Lung (tissue), 11 donors: ENCODE measurements at regions not wholly inside any gene's neighbourhood (a gene's known extent, or its start where the extent isn't known, plus 50 kb on each side); places are given as distances from the start of the nearest gene placed in this dataset.

ENCODE experiments used
- ATAC-seq: fragments of 200-7000 bp; cut with Tn5 transposase; one replicate; pipeline ENCODE4 v1.9.1; 2020; ENCODE audit warnings: moderate number of reproducible peaks; ENCODE audit not compliant: insufficient read depth, low FRiP score
- DNase-seq, 3 donors: peaks; one replicate each; pipeline ENCODE4 v3.0.0-alpha.2; 2013 to 2017
- H3K27ac ChIP-seq, 2 donors: one replicate each; pipeline ENCODE4 v1.5.1; 2013; ENCODE audit warnings: mild to moderate bottlenecking in 2 of 2, moderate library complexity in 2 of 2, control low read depth in 1 of 2, inconsistent platforms in 1 of 2, low read depth in 1 of 2, low read length in 1 of 2
- H3K27me3 ChIP-seq, 3 donors: one replicate each; pipeline ENCODE4 v1.5.1; 2013; ENCODE audit warnings: low read length in 2 of 3; ENCODE audit not compliant: control insufficient read depth in 3 of 3, insufficient read depth in 3 of 3
- H3K36me3 ChIP-seq, 4 donors: one replicate each; pipeline ENCODE4 v1.5.1; 2013; ENCODE audit warnings: low read length in 4 of 4, mild to moderate bottlenecking in 1 of 4, moderate library complexity in 1 of 4; ENCODE audit not compliant: control insufficient read depth in 4 of 4, insufficient read depth in 4 of 4
- H3K4me1 ChIP-seq, 5 donors: one replicate each; pipeline ENCODE4 v1.5.1; 2013; ENCODE audit warnings: low read length in 5 of 5, mild to moderate bottlenecking in 2 of 5, moderate library complexity in 1 of 5; ENCODE audit not compliant: control insufficient read depth in 5 of 5, insufficient read depth in 5 of 5
- H3K4me3 ChIP-seq: one replicate; pipeline ENCODE4 v1.5.1; 2013; ENCODE audit warnings: mild to moderate bottlenecking, control low read depth, moderate library complexity
- H3K9ac ChIP-seq, 2 donors: one replicate each; pipeline ENCODE4 v1.5.1; 2013; ENCODE audit warnings: low read length in 2 of 2, control low read depth in 1 of 2; ENCODE audit not compliant: insufficient read depth in 1 of 2
- H3K9me3 ChIP-seq, 4 donors: one replicate each; pipeline ENCODE4 v1.5.1; 2013; ENCODE audit warnings: low read length in 3 of 4, mild to moderate bottlenecking in 1 of 4, moderate library complexity in 1 of 4; ENCODE audit not compliant: control insufficient read depth in 4 of 4, insufficient read depth in 3 of 4
- CTCF ChIP-seq: IDR thresholded peaks from 2 replicates; pipeline ENCODE4 v1.5.1; 2012; ENCODE audit warnings: mild to moderate bottlenecking; ENCODE audit errors: control extremely low read depth, extremely low read depth
- WGBS, 2 donors: extraction: QIAGEN DNeasy Blood & Tissue Kit; methylation state at CpG; one replicate each; pipeline ENCODE4 v1.1.7; 2013; 5-methylcytosine and 5-hydroxymethylcytosine counted together
- donor health status: control.
- donor health status: control.
- donor health status: Bipolar disorder and iron deficiency.
- donor health status: healthy.
- donor health status: DM: yes; HTN: yes; CAD: no.

- TF ChIP-seq CTCF: no peak
- 73 to 89% methylated on average over 1 of the region's 1 CpG for WGBS, 2 donors
- H3K4me1 ChIP-seq: peaks cover 0 to 9% (median 0%) of the 10 kb centered on the region in 5 donors
- H3K36me3 ChIP-seq: no peaks in the 10 kb centered on the region
- H3K9ac ChIP-seq: no peak overlapping the region
- DNase-seq (no peak), ATAC-seq (no peak)
- no peaks in the 10 kb centered on the region for H3K27me3 ChIP-seq
- H3K27ac ChIP-seq: no peak overlapping the region
- H3K4me3 ChIP-seq: no peak overlapping the region
- H3K9me3 ChIP-seq: peaks cover 0 to 2% (median 0%) of the 10 kb centered on the region in 4 donors
These were observed 543.7 kb upstream of the SGCD start for GRCh38 chr5:155783246-155783645.

- ATAC-seq: no peak
- no peak for TF ChIP-seq CTCF
- no peak overlapping the region for H3K27ac ChIP-seq
- WGBS, 2 donors: 66 to 71% methylated on average over 3 of the region's 3 CpGs
- DNase-seq: no peak
- no peak overlapping the region for H3K9ac ChIP-seq
- no peaks in the 10 kb centered on the region for H3K27me3 ChIP-seq
- H3K4me3 ChIP-seq: no peak overlapping the region
- peaks cover 0 to 9% (median 0%) of the 10 kb centered on the region in 5 donors for H3K4me1 ChIP-seq
- H3K9me3 ChIP-seq: peaks cover 0 to 2% (median 0%) of the 10 kb centered on the region in 4 donors
- no peaks in the 10 kb centered on the region for H3K36me3 ChIP-seq
These were observed 543.2 kb upstream of the SGCD start for GRCh38 chr5:155783791-155784190.

- Histone ChIP-seq H3K36me3 (no peaks in the 10 kb centered on the region), H3K4me3 (no peak overlapping the region), H3K9ac (no peak overlapping the region), H3K4me1 (peaks cover 0 to 9% (median 0%) of the 10 kb centered on the region in 5 donors), H3K27ac (no peak overlapping the region), H3K9me3 (peaks cover 0 to 2% (median 0%) of the 10 kb centered on the region in 4 donors), H3K27me3 (no peaks in the 10 kb centered on the region)
- 85 to 96% methylated on average over 1 of the region's 1 CpG for WGBS, 2 donors
- no peak for ATAC-seq
- no peak for DNase-seq
- TF ChIP-seq CTCF: no peak
These were observed 540.9 kb upstream of the SGCD start for GRCh38 chr5:155786108-155786507.

GRCh38 chr5:155792873-155793272 lies 534.1 kb upstream of the SGCD start:
- 64 to 81% methylated on average over 1 of the region's 1 CpG for WGBS, 2 donors
- H3K4me3 ChIP-seq: no peak overlapping the region
- TF ChIP-seq CTCF: no peak

More at GRCh38 chr5:155792873-155793272, 534.1 kb upstream of the SGCD start:
- Histone ChIP-seq H3K9me3 (peaks cover 0 to 12% (median 4%) of the 10 kb centered on the region in 4 donors), H3K27ac (no peak overlapping the region), H3K9ac (no peak overlapping the region), H3K27me3 (no peaks in the 10 kb centered on the region), H3K36me3 (no peaks in the 10 kb centered on the region), H3K4me1 (no peaks in the 10 kb centered on the region)
- DNase-seq (no peak), ATAC-seq (no peak)
